Ovary (tissue), 3 donors: ENCODE measurements at regions not wholly inside any gene's neighbourhood (a gene's known extent, or its start where the extent isn't known, plus 50 kb on each side); places are given as distances from the start of the nearest gene placed in this dataset.

Source experiments
- EP300 ChIP-seq: sonication (generic); formaldehyde crosslinking; IDR thresholded peaks from one replicate; pipeline ENCODE4 v1.6.1; 2017; ENCODE audit warnings: antibody characterized with exemption
- POLR2A ChIP-seq: fragments of 450-650 bp; IDR thresholded peaks from one replicate; pipeline ENCODE4 v1.6.1; 2017; ENCODE audit warnings: antibody characterized with exemption, mild to moderate bottlenecking, moderate library complexity
- TF ChIP-seq, protein P1 (sequence below), 3 donors: fragments of 450-650 bp in 2 of 3; fragments of 200-600 bp in 1 of 3; IDR thresholded peaks; one replicate each; pipeline versions ENCODE4 v1.5.1 to v1.8.0; 2016 to 2022; ENCODE audit warnings: antibody characterized with exemption in 3 of 3, mild to moderate bottlenecking in 1 of 3
- donor health status: DM: no; HTN: no; CAD: no.

DNA sequence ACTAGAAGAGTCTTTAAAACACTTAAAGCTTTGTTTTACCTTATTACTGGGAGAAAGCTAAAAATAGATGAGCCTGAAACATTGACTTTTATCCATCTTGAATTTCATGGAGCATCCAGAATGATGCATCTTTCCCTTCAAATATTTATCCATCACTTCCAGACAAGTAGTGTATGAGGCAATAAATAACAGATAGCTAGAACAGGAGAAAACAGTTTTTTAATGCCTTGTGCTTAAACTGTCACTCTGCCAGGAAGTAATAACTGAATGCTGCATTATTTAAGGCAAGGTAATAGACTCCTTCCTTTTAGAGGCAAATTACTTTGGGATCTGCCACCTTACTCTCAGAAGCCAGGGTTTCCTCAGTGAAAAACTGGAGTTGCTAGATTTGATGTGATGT lies 225.8 kb upstream of the NAALADL2 start:
- TF ChIP-seq, protein P1, sequence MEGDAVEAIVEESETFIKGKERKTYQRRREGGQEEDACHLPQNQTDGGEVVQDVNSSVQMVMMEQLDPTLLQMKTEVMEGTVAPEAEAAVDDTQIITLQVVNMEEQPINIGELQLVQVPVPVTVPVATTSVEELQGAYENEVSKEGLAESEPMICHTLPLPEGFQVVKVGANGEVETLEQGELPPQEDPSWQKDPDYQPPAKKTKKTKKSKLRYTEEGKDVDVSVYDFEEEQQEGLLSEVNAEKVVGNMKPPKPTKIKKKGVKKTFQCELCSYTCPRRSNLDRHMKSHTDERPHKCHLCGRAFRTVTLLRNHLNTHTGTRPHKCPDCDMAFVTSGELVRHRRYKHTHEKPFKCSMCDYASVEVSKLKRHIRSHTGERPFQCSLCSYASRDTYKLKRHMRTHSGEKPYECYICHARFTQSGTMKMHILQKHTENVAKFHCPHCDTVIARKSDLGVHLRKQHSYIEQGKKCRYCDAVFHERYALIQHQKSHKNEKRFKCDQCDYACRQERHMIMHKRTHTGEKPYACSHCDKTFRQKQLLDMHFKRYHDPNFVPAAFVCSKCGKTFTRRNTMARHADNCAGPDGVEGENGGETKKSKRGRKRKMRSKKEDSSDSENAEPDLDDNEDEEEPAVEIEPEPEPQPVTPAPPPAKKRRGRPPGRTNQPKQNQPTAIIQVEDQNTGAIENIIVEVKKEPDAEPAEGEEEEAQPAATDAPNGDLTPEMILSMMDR (IDR thresholded peaks at IDR 0.05) = no peak
- TF ChIP-seq POLR2A (no peak), EP300 (no peak)
